Dedifferentiated amniotic fluid mesenchymal stem cell (primary cell): ENCODE measurements at regions not wholly inside any gene's neighbourhood (a gene's known extent, or its start where the extent isn't known, plus 50 kb on each side); places are given as distances from the start of the nearest gene placed in this dataset.

Source experiments
- DNase-seq: peaks from one replicate; pipeline ENCODE4 v3.0.0-alpha.2; 2016; ENCODE audit errors: extremely low spot score

DNA sequence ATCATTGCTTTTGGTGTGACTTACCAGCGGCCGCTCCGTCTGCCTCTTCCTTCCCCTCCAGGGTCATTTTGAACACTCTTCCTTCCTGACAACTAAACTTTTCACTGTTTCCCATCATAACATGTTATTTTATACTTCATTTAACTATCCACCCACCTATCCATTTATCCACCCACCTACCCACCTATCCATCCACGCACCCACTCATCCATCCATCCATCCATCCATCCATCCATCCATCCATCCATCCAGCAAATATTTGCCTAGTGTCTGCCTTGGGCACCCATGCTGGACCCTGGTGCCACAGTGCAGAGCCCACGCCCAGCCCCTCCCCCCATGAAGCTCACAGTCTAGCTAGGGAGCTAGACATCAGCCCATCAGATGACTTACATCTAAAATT, 254.9 kb downstream of the TLE3 start:
- DNase-seq, result no peak

DNA sequence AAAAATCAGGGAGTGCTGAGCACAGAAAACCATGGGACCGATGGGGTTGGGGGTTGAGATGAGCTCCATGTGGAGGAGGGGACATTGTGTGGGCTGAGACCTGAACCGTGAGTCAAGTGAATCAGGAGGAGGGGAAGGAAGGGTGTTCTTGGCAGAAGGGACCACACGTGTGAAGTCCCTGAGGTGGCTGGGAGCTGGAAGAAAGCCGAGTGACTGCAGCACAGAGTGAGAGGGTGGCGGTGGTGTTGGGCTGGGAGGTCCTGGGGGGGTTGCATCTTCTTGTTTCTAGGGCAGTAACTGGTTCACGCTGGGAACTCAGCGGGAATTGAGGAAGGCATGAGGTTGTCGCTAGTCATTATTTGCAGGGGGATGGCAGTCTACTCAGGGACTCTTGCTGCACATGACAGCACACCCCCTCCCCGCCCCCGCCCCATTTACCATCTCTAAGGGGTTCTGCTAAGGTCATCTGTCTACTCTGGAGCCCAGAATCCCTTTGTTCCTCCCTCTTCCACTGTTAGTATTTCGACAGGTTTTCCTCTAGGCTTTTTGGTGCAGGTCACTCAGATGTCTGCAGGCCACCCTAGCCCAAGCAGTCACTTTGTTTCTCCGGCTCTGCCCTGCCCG, 254.3 kb downstream of the TLE3 start:
- no peak for DNase-seq

DNA sequence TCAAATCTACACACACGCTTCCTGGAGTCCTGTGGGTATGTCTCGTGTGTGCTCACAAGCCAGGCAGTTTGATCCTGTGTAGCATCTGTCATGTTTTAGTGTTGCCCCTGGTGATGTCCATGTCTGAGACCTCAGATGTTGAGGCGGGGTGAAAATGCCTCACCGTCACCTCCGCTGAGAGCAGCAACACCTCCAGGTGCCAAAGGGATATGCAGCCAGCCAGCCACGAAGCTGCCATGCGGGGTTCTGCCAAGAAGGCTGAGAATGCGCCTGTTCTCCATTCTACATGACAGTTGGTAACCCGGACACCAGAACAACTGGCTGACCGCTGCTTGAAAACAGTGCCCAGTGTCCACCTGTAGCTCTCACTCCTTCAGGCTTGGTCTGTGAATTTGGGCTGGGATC, 253.8 kb downstream of the TLE3 start:
- no peak for DNase-seq

GRCh38 chr15:69845159-69845558, 252.6 kb downstream of the TLE3 start:
- no peak for DNase-seq

DNA sequence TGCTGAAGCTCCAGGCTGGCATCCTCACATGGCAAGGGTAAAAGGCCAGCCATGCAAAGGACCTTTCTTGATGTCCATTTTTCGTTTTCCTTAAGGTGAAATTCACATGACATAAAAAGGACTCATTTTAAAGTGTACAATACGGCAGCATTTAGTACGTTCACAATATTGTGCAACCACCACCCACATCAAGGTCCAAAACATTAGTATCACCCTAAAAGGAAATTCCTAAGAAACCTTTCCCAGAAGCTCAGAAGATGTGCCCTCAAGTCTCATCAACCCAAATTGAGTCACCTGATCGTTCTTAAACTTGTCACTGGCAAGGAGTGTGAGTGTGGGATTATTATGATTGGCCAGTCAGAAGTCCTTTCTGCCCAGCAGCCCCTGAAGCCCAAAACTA, 250.1 kb downstream of the TLE3 start:
- no peak for DNase-seq

DNA sequence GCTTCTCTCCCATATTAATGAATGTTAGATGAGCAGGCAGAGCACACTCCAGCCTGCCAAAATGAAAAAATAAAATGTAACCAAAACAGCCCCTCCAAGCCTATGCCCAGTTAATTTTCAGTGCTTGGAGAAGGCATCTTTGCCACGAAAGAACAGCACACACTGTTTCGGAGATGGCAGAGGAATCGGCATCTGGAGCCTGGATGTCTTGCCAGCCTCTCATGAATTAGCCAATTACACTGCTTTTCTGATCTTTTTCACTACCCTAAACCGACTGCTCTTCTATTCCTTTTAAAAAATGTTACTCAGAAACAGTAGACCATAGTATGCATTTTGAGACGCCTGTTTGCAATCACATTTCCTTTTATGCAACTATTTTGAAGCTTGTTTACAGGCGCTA, 249.6 kb downstream of the TLE3 start:
- no peak for DNase-seq

DNA sequence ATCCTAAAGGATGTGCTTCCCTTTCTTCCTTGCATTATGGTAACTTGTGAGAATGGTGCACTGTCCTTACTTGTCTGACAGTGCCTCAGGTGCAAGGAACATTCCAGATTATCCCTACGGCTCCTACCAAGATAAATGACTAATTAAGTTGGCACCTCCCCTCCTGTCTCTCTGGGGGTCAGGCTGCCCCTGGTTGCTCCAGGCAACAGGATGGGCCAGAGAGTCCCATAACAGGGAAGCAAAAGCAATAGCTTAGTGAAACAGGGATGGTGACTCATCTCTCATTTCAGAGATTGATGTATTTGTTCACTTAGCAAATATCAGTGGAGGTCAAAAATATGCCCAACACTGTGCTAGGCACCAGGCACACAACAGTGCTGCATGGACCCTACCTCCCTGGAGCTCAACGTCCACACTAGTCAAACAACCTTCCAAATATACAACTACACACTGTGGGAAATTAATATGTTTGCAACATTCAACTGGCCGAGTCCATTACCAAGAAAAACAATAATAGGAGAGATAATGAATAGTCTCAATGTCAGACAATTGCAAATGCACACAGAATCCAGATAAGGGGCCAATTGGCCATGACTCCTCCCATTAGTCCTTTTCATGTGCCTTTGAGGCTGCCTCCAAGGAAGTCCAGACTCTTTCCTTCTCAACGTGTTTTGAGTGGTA, 249.0 kb downstream of the TLE3 start:
- DNase-seq, result no peak

DNA sequence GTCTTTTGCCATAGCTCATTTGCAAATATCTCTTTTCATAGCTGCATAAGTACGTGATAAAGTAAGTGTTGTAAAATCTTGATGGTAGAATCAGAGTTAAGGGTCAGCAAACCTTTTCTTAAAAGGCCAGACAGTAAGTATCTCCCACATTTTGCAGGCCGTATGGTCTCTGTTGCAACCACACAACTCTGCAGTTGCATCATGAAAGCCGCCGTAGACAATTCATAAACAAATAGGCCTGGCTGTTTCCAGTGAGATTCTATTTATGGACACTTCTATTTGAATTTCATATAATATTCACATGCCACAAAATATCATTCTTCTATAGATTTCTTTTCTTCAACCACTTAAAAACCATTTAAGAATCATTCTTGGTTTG, 248.5 kb downstream of the TLE3 start:
- DNase-seq, result no peak

DNA sequence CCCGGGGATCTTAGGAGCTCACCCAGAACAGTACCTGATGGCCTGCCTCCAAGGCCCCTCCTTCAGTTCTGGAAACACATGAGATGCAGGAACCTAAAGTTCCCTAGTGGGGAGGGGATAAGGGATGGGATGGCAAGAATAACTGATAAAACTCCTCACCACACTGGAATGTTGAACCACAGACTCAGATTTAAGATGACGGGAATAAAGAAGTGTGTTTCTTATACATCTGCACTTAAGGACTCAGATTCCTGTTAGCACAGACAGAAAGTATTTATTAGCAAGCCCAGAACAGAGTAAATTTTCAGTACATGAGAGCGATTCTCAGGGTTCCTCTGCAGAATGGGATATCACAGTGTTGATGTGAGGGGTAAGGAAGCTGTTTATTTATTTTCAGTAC, 245.2 kb downstream of the TLE3 start:
- peak; percentile 39 for DNase-seq

- DNase-seq, result no peak
Observed at GRCh38 chr15:69852916-69853315, 244.8 kb downstream of the TLE3 start.

DNA sequence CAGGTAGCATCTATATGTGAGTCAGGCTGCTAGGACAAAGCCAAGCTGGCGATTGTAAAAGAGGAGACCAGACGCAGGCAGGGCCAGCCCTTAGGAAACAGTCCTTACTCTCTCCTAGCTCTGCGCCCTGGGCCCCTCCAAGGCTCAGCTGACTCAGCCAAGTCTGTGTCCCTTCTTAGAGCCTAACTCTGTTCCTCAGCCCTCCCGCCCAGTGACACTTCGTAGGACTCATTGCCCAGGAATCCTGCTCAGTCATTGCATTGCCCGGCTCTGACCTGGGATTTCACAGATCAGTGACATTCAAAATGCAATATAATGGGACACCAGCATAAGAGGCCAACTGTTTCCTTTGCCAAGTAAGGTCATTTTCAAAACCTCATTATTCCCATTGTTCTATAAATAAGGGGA, 244.2 kb downstream of the TLE3 start:
- peak; percentile 94 for DNase-seq

DNA sequence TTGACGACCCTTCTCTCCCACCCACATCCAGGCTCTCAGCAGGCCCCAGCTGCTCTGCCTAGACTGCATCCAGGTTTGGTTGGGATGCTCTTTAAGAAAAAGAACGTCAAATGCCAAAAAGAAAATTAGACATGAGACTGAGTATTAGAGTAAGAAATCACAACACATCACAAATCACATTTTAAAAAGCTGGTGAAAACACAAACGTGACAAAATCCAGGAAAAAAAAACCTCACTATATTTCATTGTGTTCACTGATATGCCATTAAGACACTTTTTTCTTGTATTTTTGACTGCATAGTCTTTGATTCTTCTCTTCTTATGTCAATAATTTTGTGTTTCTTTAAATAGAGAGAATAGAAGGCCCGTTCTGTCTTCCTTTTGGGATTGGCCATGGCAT, 243.7 kb downstream of the TLE3 start:
- no peak for DNase-seq

DNA sequence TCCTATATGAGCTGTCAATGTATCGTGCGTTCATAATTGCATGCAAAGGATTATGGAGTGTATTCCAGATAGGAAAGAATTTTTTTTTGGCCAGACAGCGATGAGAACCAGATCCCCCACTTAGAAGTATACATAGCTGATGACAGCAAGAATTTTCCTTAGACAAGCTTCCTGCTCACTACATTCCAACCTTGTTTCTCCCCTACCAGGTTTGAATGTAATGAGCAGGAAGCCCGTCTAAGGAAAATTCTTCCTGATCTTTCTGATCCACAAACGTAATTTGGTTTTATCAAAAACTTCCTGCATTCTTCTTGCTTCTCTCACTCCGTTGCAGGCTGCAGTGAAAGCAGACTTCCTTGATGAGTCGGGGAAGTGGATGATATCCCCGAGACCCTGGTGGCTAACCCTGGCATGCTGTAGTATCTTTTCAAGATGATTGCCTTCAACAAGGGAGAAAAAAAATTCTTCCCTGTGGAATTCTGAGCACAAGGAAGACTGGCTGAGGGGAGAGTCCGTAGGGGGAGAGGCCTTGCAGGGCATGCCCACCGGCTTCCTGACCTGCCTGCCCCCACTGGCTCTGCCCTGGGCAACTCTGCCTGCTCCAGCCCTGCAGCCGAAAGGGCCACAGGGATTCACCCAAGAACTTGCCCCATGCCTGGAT, 243.1 kb downstream of the TLE3 start:
- DNase-seq, result peak; percentile 65

GRCh38 chr15:69855258-69856000, 242.3 kb downstream of the TLE3 start:
- peak; percentile 32 for DNase-seq

GRCh38 chr15:69857250-69857649, 240.5 kb downstream of the TLE3 start:
- DNase-seq, result no peak

DNA sequence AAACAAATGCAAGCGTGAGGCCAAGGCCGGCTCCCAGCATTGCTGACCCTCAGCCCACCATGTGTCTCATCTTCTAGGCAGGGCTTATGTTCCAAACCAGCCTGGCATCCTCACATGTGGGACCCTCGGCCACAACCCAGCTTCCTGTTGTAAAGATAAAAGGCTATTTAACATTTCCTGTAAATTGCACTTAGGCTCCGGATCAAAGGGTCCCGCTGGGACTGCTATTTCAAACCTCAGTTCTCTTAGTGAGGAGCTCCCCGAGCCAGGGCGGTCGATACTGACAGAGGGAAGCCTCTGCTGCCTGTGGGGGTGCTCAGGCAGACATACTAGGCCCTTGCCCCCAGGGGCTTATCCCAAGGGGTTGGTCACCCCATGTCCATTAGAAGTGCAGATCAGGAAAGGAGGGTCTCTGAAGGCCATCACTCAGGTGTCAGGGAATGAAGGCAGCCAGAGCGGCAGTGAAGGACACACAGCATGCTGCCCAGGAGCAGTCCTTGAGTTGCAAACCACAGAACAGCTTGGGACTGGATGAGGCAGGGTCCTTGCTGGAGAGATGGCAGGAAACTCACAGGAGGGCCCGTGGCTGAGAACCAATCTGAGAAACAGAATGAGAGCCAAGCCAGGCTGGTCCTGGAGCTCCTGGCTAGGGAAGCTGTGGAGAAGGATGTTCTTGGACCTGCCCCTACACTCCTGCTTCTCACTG, 239.9 kb downstream of the TLE3 start:
- no peak for DNase-seq

DNA sequence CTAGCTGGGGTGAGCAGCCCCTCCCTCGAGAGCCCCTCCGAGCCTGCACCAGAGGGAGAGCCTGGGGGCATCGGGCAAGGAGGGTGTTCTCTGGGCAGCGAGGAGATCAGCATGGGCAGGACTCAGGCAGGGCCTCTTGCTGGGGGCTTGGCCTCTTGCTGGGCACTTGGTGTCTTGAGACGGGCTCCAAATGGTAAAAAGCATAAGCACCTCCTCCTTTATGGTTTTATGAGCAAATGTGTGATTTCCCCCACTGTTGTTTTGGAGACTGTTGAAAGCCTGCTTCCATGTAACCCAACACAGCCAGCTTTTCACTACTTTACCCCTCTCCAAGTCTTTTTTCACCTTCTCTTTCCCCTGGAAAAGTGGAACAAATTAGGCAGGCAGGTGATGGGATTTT, 239.3 kb downstream of the TLE3 start:
- DNase-seq, result no peak

GRCh38 chr15:69859866-69860265, 237.9 kb downstream of the TLE3 start:
- no peak for DNase-seq

DNA sequence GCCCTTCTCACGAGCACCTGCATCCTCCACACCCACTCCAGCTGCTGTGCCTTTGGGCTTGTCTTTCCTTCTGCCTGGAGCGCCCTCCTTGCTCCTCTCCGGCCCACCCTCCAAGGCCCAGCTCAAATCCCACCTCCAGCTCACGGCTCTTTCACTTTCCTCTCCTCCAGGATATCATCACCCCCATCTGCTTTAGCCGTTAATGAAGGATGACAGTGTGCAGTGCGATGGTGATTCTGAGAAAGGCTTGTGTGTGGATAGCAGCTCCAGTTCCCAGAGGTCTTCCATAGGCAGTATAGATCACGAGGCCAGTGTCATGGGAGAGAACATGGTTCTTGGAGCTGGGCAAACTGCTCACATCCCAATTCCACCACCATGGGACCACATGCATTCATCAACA, 237.4 kb downstream of the TLE3 start:
- DNase-seq, result no peak

DNA sequence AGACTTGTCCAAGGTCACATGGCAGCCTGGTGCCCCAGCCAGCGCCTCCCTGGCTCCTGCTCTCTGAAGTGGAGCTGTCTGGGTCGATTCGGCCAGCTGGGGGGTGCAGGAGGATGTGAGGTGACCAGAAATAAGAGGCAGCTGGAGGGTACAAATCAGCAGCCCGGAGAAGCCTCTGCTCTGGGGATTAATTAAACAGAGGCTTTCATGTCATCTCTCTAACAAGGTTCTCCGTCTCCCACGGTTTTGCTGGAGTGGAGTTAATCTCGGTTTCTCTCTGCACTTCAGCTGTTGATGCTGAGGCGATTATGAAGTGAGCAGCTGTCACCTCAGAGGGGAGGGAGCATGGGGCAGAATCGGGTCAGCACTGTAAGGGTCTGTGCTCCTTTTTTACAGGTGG, 236.8 kb downstream of the TLE3 start:
- no peak for DNase-seq

DNA sequence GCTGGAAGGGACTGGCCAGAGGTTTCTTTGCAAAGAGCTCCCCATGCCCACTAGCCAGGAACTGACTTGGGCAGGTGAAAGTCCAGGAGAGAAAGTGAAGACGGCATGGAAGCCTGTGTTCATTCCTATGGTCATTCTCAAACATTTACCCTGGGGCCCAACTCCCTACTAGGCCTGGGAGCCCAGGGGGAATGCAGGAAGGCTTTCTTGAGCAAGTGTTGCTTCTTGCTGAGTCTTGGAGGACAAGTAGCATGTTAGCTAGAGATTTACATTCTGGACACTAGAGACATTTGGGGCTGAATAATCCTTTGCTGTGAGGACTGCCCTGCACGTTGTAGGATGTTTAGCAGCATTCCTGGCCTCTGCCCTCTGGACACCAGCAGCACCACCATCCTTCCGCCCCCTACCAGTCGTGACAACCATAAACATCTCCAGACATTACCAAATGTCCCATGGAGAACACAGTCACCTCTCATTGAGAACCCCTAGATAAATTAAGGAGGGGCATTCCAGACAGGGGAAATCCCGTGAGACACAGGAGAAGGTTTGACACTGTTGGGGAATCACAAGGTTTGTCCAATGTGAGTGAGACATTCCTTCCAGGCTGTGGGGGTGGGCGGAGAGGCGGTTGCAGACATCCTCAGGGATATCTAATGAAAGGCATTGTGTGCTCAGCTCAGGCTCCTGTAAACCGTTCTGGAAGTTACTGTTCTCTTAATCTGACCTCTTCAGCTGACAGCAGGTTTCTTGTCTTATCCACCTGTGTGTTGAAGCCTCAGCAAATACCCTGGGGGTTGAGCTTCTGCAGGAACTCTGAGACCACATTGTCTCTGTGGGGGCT, 236.2 kb downstream of the TLE3 start:
- DNase-seq, result no peak
